OCI-LY7 (cell line): ENCODE measurements at regions not wholly inside any gene's neighbourhood (a gene's known extent, or its start where the extent isn't known, plus 50 kb on each side); places are given as distances from the start of the nearest gene placed in this dataset.

Experiments used
- BruUV-seq: library from RNA; stranded (reverse); fragments of 400-500 nt; replicated peaks from 2 replicates; lab custom pipeline; 2021; lab: Mats Ljungman, UMichigan
- CTCF ChIA-PET: fragments of 300-600 bp; sonication (Branson Sonifier 250); formaldehyde crosslinking; loops from one replicate; lab custom pipeline; 2022; ENCODE audit warnings: antibody characterized with exemption; ENCODE audit not compliant: unreplicated experiment; lab: Charles Lee
- POLR2A ChIA-PET: fragments of 300-600 bp; sonication (Branson Sonifier 250); formaldehyde crosslinking; loops from one replicate; lab custom pipeline; 2022; ENCODE audit warnings: antibody characterized with exemption; lab: Charles Lee
- DNase-seq: peaks from one replicate; pipeline ENCODE4 v3.0.0-alpha.2; 2015; ENCODE audit warnings: low spot score
- H2AFZ ChIP-seq: fragments of 200-600 bp; sonication (generic), shearing (Covaris generic); 2 replicates; pipeline ENCODE4 v1.6.1; 2014; ENCODE audit warnings: mild to moderate bottlenecking, antibody characterized with exemption, low read length, moderate library complexity
- H3K27ac ChIP-seq: fragments of 200-600 bp; sonication (generic); 2 replicates; pipeline ENCODE4 v1.5.1; 2014; ENCODE audit warnings: mixed run types, low read depth, mild to moderate bottlenecking, moderate library complexity, low read length, inconsistent platforms; ENCODE audit not compliant: poor library complexity, severe bottlenecking
- H3K36me3 ChIP-seq: fragments of 200-600 bp; sonication (generic); 2 replicates; pipeline ENCODE4 v1.6.1; 2014; ENCODE audit warnings: mild to moderate bottlenecking, antibody characterized with exemption, low read length, moderate library complexity, mixed read lengths; ENCODE audit not compliant: insufficient read depth
- H3K4me1 ChIP-seq: fragments of 200-600 bp; sonication (generic); 2 replicates; pipeline ENCODE4 v1.5.1; 2014; ENCODE audit warnings: mild to moderate bottlenecking, low read length; ENCODE audit not compliant: insufficient read depth, poor library complexity, severe bottlenecking
- H3K4me2 ChIP-seq: fragments of 200-600 bp; sonication (generic); 2 replicates; pipeline ENCODE4 v1.6.1; 2014; ENCODE audit warnings: mild to moderate bottlenecking, low read length
- H3K4me3 ChIP-seq: fragments of 200-600 bp; sonication (generic); 2 replicates; pipeline ENCODE4 v1.5.1; 2014; ENCODE audit warnings: mild to moderate bottlenecking, low read depth, low read length; ENCODE audit not compliant: poor library complexity, severe bottlenecking
- H3K79me2 ChIP-seq: fragments of 200-600 bp; sonication (generic); 2 replicates; pipeline ENCODE4 v1.6.1; 2016; ENCODE audit warnings: low read depth, mild to moderate bottlenecking, low read length, moderate library complexity, mixed read lengths; ENCODE audit not compliant: insufficient read depth
- H3K9me2 ChIP-seq: fragments of 200-600 bp; sonication (generic); 2 replicates; pipeline ENCODE4 v1.6.1; 2016; ENCODE audit warnings: mild to moderate bottlenecking, low read length, mixed read lengths; ENCODE audit not compliant: insufficient read depth
- H3K9me3 ChIP-seq: fragments of 200-600 bp; sonication (generic); 2 replicates; pipeline ENCODE4 v1.6.1; 2014; ENCODE audit warnings: mild to moderate bottlenecking, mixed run types, low read length, mixed read lengths
- H4K20me1 ChIP-seq: fragments of 200-600 bp; sonication (generic); 2 replicates; pipeline ENCODE4 v1.6.1; 2014; ENCODE audit warnings: mild to moderate bottlenecking, antibody characterized with exemption, low read length, moderate library complexity, mixed read lengths; ENCODE audit not compliant: insufficient read depth
- EZH2phosphoT487 ChIP-seq: fragments of 200-600 bp; sonication (generic); IDR thresholded peaks from 2 replicates; pipeline ENCODE4 v1.6.1; 2018; ENCODE audit warnings: low read depth, borderline replicate concordance, mild to moderate bottlenecking, mixed run types, antibody characterized with exemption, low read length, moderate library complexity, mixed read lengths
- intact Hi-C: fragments of 100-400 bp; cut with micrococcal nuclease; formaldehyde crosslinking; loops from one replicate; pipeline ENCODE4 v1.10.0; 2022; ENCODE audit not compliant: unreplicated experiment
- TF ChIP-seq, protein P1 (sequence below): fragments of 200-600 bp; sonication (generic); conservative IDR thresholded peaks from 2 replicates; pipeline ENCODE4 v1.5.1; 2014; ENCODE audit warnings: mild to moderate bottlenecking, antibody characterized with exemption, low read length, moderate library complexity, mixed read lengths

DNA sequence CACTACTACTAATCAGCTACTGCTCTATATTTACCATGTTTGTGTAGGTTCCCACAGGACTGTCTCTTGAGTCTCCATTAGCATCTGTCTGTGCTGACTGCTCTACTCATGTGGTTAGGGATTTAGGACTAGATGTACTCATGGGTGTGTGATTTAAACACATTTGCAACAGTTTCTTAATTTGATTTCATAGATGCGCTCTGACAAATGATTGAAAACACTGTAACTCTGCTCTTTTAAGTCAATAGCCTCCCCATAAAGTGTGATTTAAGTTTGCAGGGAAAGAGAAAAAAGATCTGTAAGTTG is 809.3 kb downstream of the NCAM2 start:
- Histone ChIP-seq H3K36me3 (no peaks in the 10 kb centered on the region), H3K4me3 (no peak overlapping the region), H3K4me1 (no peaks in the 10 kb centered on the region), H3K79me2 (no peaks in the 10 kb centered on the region), H3K9me2 (no peaks in the 10 kb centered on the region), H3K27ac (no peak overlapping the region), H3K4me2 (no peak overlapping the region), H4K20me1 (no peaks in the 10 kb centered on the region), H3K9me3 (peaks cover 16% of the 10 kb centered on the region; the same call in 1 of the 2 replicates), H2AFZ (no peak overlapping the region)
- intact Hi-C loops, result no loop called here
- no TSS peak for BruUV-seq
- no peak for DNase-seq
- ChIA-PET CTCF (no interaction called here), POLR2A (no interaction called here)
- TF ChIP-seq, protein P1, sequence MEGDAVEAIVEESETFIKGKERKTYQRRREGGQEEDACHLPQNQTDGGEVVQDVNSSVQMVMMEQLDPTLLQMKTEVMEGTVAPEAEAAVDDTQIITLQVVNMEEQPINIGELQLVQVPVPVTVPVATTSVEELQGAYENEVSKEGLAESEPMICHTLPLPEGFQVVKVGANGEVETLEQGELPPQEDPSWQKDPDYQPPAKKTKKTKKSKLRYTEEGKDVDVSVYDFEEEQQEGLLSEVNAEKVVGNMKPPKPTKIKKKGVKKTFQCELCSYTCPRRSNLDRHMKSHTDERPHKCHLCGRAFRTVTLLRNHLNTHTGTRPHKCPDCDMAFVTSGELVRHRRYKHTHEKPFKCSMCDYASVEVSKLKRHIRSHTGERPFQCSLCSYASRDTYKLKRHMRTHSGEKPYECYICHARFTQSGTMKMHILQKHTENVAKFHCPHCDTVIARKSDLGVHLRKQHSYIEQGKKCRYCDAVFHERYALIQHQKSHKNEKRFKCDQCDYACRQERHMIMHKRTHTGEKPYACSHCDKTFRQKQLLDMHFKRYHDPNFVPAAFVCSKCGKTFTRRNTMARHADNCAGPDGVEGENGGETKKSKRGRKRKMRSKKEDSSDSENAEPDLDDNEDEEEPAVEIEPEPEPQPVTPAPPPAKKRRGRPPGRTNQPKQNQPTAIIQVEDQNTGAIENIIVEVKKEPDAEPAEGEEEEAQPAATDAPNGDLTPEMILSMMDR, result no peak
- TF ChIP-seq EZH2phosphoT487, result no peak

DNA sequence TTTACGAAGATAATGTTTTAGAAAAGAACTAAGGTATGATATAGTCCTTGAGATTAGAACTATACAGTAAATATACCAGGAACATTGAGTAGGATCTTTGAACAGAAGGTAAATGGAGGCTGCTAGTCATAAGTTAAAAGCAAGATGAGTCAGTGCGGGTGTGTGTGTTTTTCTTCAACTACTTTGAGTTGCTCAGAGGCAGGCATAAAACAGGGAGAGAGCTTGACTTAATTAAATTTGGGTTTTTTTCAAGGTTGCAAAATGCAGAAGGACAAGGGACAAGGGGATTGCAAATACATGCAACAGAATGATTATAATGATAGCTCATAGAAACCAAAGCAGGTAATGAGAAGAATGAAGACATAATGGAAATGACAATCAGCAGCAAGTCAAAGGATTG is 815.1 kb downstream of the NCAM2 start:
- H3K4me2 ChIP-seq, result no peak overlapping the region
- no peak overlapping the region for H3K27ac ChIP-seq
- H3K4me1 ChIP-seq, result no peaks in the 10 kb centered on the region
- H3K4me3 ChIP-seq, result no peak overlapping the region
- TF ChIP-seq, protein P1, result no peak
- TF ChIP-seq EZH2phosphoT487, result no peak
- H2AFZ ChIP-seq, result no peak overlapping the region
- intact Hi-C loops, result no loop called here
- no peaks in the 10 kb centered on the region for H3K9me2 ChIP-seq
- H3K9me3 ChIP-seq, result peaks cover 9% of the 10 kb centered on the region; the same call in 1 of the 2 replicates
- CTCF ChIA-PET, result no interaction called here
- no TSS peak for BruUV-seq
- no peaks in the 10 kb centered on the region for H4K20me1 ChIP-seq
- no peaks in the 10 kb centered on the region for H3K36me3 ChIP-seq
- no peaks in the 10 kb centered on the region for H3K79me2 ChIP-seq
- no peak for DNase-seq
- POLR2A ChIA-PET, result no interaction called here

DNA sequence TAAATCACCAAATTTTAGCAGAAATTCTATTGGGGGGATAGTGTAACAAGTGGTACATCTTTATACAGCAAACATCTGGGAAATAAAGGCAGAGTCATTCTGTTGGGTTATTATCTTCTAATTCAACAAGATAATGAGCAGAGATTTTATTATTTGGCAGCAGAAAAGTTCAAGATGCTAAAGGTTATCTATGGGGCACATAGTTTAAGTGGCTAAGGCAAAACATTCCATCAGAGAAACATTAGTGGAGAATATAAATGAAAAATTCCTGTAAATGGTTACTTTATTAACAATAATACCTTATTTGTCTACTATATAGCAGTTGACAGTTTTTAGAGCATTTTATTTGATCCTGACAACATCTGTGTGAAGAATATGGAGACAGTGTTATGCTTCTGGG is 815.7 kb downstream of the NCAM2 start:
- POLR2A ChIA-PET, result no interaction called here

More for the DNA sequence above, 815.7 kb downstream of the NCAM2 start:
- Histone ChIP-seq H3K27ac (no peak overlapping the region), H3K4me1 (no peaks in the 10 kb centered on the region), H3K36me3 (no peaks in the 10 kb centered on the region), H3K9me3 (peaks cover 9% of the 10 kb centered on the region; the same call in 1 of the 2 replicates), H3K9me2 (no peaks in the 10 kb centered on the region), H3K4me3 (no peak overlapping the region), H3K79me2 (no peaks in the 10 kb centered on the region), H3K4me2 (no peak overlapping the region), H4K20me1 (no peaks in the 10 kb centered on the region), H2AFZ (no peak overlapping the region)
- no peak for DNase-seq
- TF ChIP-seq EZH2phosphoT487, result no peak
- TF ChIP-seq, protein P1, result no peak
- CTCF ChIA-PET, result no interaction called here
- intact Hi-C loops, result no loop called here
- BruUV-seq, result no TSS peak
